HEK293T (cell line): ENCODE measurements at regions not wholly inside any gene's neighbourhood (a gene's known extent, or its start where the extent isn't known, plus 50 kb on each side); places are given as distances from the start of the nearest gene placed in this dataset.

ENCODE experiments used
- CTCF ChIA-PET: fragments of 350-600 bp; formaldehyde crosslinking; extraction: SDS; loops from one replicate; lab custom pipeline; 2021; ENCODE audit warnings: antibody characterized with exemption, inconsistent platforms; lab: Yijun Ruan, JAX
- POLR2A ChIA-PET: fragments of 350-600 bp; formaldehyde crosslinking; extraction: SDS; loops from one replicate; lab custom pipeline; 2020; ENCODE audit warnings: antibody characterized with exemption, inconsistent platforms; lab: Yijun Ruan, JAX
- DNase-seq: peaks from one replicate; pipeline ENCODE4 v3.0.0; 2012; ENCODE audit warnings: mixed read lengths; ENCODE audit errors: extremely low spot score
- ARNT ChIP-seq: fragments of 450-650 bp; IDR thresholded peaks from 2 replicates; pipeline ENCODE4 v1.6.1; 2017; ENCODE audit warnings: mild to moderate bottlenecking
- BHLHE40 ChIP-seq: fragments of 450-650 bp; IDR thresholded peaks from 2 replicates; pipeline ENCODE4 v1.6.1; 2016; ENCODE audit warnings: mild to moderate bottlenecking, moderate library complexity, borderline replicate concordance
- CTBP1 ChIP-seq: fragments of 450-650 bp; IDR thresholded peaks from 2 replicates; pipeline ENCODE4 v1.6.1; 2016; ENCODE audit warnings: borderline replicate concordance
- ELF4 ChIP-seq: fragments of 450-650 bp; IDR thresholded peaks from 2 replicates; pipeline ENCODE4 v1.6.1; 2017; ENCODE audit warnings: antibody characterized with exemption
- FOXA1 ChIP-seq: fragments of 450-650 bp; IDR thresholded peaks from 2 replicates; pipeline ENCODE4 v1.6.1; 2016; ENCODE audit warnings: mild to moderate bottlenecking
- FOXK2 ChIP-seq: fragments of 450-650 bp; IDR thresholded peaks from 2 replicates; pipeline ENCODE4 v1.6.1; 2016; ENCODE audit warnings: mild to moderate bottlenecking
- FOXM1 ChIP-seq: fragments of 450-650 bp; IDR thresholded peaks from 2 replicates; pipeline ENCODE4 v1.6.1; 2017; ENCODE audit warnings: mild to moderate bottlenecking, borderline replicate concordance
- HDGF ChIP-seq: fragments of 450-650 bp; IDR thresholded peaks from 2 replicates; pipeline ENCODE4 v1.6.1; 2017; ENCODE audit warnings: antibody characterized with exemption, borderline replicate concordance
- L3MBTL2 ChIP-seq: fragments of 450-650 bp; conservative IDR thresholded peaks from 2 replicates; pipeline ENCODE4 v1.6.1; 2016; ENCODE audit warnings: mild to moderate bottlenecking
- LEF1 ChIP-seq: fragments of 450-650 bp; IDR thresholded peaks from 2 replicates; pipeline ENCODE4 v1.6.1; 2017; ENCODE audit warnings: mild to moderate bottlenecking, borderline replicate concordance
- NFRKB ChIP-seq: fragments of 450-650 bp; IDR thresholded peaks from 2 replicates; pipeline ENCODE4 v1.6.1; 2016; ENCODE audit warnings: mild to moderate bottlenecking, moderate library complexity
- PKNOX1 ChIP-seq: fragments of 450-650 bp; IDR thresholded peaks from 2 replicates; pipeline ENCODE4 v1.6.1; 2016
- SP1 ChIP-seq: fragments of 450-650 bp; IDR thresholded peaks from 2 replicates; pipeline ENCODE4 v1.6.1; 2017
- SUZ12 ChIP-seq: fragments of 450-650 bp; IDR thresholded peaks from 2 replicates; pipeline ENCODE4 v1.6.1; 2016; ENCODE audit warnings: mild to moderate bottlenecking
- TARDBP ChIP-seq: fragments of 450-650 bp; IDR thresholded peaks from 2 replicates; pipeline ENCODE4 v1.6.1; 2016
- ZNF384 ChIP-seq: fragments of 450-650 bp; IDR thresholded peaks from 2 replicates; pipeline ENCODE4 v1.6.1; 2016

- no peak for DNase-seq
- POLR2A ChIA-PET, result no interaction called here
- CTCF ChIA-PET, result no interaction called here
- TF ChIP-seq SUZ12 (no peak), PKNOX1 (no peak), FOXA1 (no peak), NFRKB (no peak), CTBP1 (no peak), LEF1 (no peak), TARDBP (no peak), BHLHE40 (no peak), FOXK2 (no peak), ARNT (no peak), FOXM1 (no peak), SP1 (no peak), L3MBTL2 (no peak), HDGF (no peak), ZNF384 (no peak), ELF4 (no peak)
Observed at GRCh38 chr6:48178700-48179099, 67.7 kb upstream of the PTCHD4 start.

GRCh38 chr6:48177786-48178185, 66.8 kb upstream of the PTCHD4 start:
- no peak for DNase-seq
- ChIA-PET POLR2A (no interaction called here), CTCF (no interaction called here)
- TF ChIP-seq ZNF384 (no peak), ELF4 (no peak), SP1 (no peak), FOXA1 (no peak), L3MBTL2 (no peak), BHLHE40 (no peak), CTBP1 (no peak), HDGF (no peak), LEF1 (no peak), FOXM1 (no peak), PKNOX1 (no peak), ARNT (no peak), SUZ12 (no peak), NFRKB (no peak), FOXK2 (no peak), TARDBP (no peak)

- ChIA-PET POLR2A (no interaction called here), CTCF (no interaction called here)
- no peak for TF ChIP-seq SP1
- no peak for TF ChIP-seq SUZ12
- TF ChIP-seq FOXK2, result no peak
- TF ChIP-seq L3MBTL2, result no peak
- no peak for TF ChIP-seq LEF1
- TF ChIP-seq NFRKB, result no peak
- TF ChIP-seq FOXA1, result no peak
- no peak for TF ChIP-seq CTBP1
- TF ChIP-seq HDGF, result no peak
- no peak for TF ChIP-seq ARNT
- no peak for TF ChIP-seq ZNF384
- no peak for TF ChIP-seq TARDBP
- TF ChIP-seq FOXM1, result no peak
- no peak for TF ChIP-seq BHLHE40
- TF ChIP-seq PKNOX1, result no peak
- TF ChIP-seq ELF4, result no peak
Observed at GRCh38 chr6:48176645-48177308, 65.8 kb upstream of the PTCHD4 start.

GRCh38 chr6:48169635-48170034, 58.6 kb upstream of the PTCHD4 start:
- TF ChIP-seq CTBP1, result no peak
- TF ChIP-seq SUZ12, result no peak
- TF ChIP-seq FOXA1, result no peak
- TF ChIP-seq ZNF384, result no peak
- TF ChIP-seq ELF4, result no peak
- no peak for TF ChIP-seq NFRKB
- TF ChIP-seq LEF1, result no peak
- TF ChIP-seq ARNT, result no peak
- TF ChIP-seq FOXK2, result no peak
- no peak for TF ChIP-seq BHLHE40
- TF ChIP-seq L3MBTL2, result no peak
- no peak for TF ChIP-seq PKNOX1
- TF ChIP-seq TARDBP, result no peak
- no peak for TF ChIP-seq FOXM1
- TF ChIP-seq SP1, result no peak
- no peak for DNase-seq
- ChIA-PET POLR2A (no interaction called here), CTCF (no interaction called here)

More at GRCh38 chr6:48176645-48177308, 65.8 kb upstream of the PTCHD4 start:
- DNase-seq, result no peak
